CD4-positive, alpha-beta T cell treated with Interleukin-10 for 1 hour (primary cell): ENCODE measurements at regions not wholly inside any gene's neighbourhood (a gene's known extent, or its start where the extent isn't known, plus 50 kb on each side); places are given as distances from the start of the nearest gene placed in this dataset.

Source experiments
- DNase-seq: peaks from one replicate; pipeline ENCODE4 v3.0.0-alpha.2; 2020

- no peak for DNase-seq
Measured at GRCh38 chr14:87497301-87497700, 495.7 kb downstream of the GALC start.

- no peak for DNase-seq
Measured at GRCh38 chr14:87494010-87494409, 499.0 kb downstream of the GALC start.

- DNase-seq: no peak
Measured at GRCh38 chr14:87492561-87492960, 500.4 kb downstream of the GALC start.

GRCh38 chr14:87491816-87492215 is 501.2 kb downstream of the GALC start:
- no peak for DNase-seq

- no peak for DNase-seq
Measured at GRCh38 chr14:87489196-87489819, 503.7 kb downstream of the GALC start.

- no peak for DNase-seq
Measured at GRCh38 chr14:87483271-87484260, 509.4 kb downstream of the GALC start.

- DNase-seq: no peak
Measured at GRCh38 chr14:87468531-87468930, 524.5 kb downstream of the GALC start.

- DNase-seq: no peak
Measured at GRCh38 chr14:87467578-87467977, 525.4 kb downstream of the GALC start.

GRCh38 chr14:87465770-87466169 is 527.2 kb downstream of the GALC start:
- no peak for DNase-seq

GRCh38 chr14:87461704-87462103 is 531.3 kb downstream of the GALC start:
- no peak for DNase-seq

- DNase-seq: no peak
Measured at GRCh38 chr14:87457720-87458119, 535.3 kb downstream of the GALC start.

GRCh38 chr14:87450193-87450592 is 542.8 kb downstream of the GALC start:
- DNase-seq: no peak

- DNase-seq: no peak
Measured at GRCh38 chr14:87449016-87449415, 544.0 kb downstream of the GALC start.

- DNase-seq: no peak
Measured at GRCh38 chr14:87443787-87444186, 549.2 kb downstream of the GALC start.

GRCh38 chr14:87443039-87443438 is 549.9 kb downstream of the GALC start:
- DNase-seq: no peak

- no peak for DNase-seq
Measured at GRCh38 chr14:87437158-87437557, 555.8 kb downstream of the GALC start.

GRCh38 chr14:87434680-87435079 is 558.3 kb downstream of the GALC start:
- DNase-seq: no peak

GRCh38 chr14:87434011-87434410 is 559.0 kb downstream of the GALC start:
- no peak for DNase-seq

GRCh38 chr14:87432698-87433097 is 560.3 kb downstream of the GALC start:
- no peak for DNase-seq

- DNase-seq: no peak
Measured at GRCh38 chr14:87430810-87431209, 562.2 kb downstream of the GALC start.

- DNase-seq: no peak
Measured at GRCh38 chr14:87430214-87430613, 562.8 kb downstream of the GALC start.

GRCh38 chr14:87419925-87420324 is 573.1 kb downstream of the GALC start:
- no peak for DNase-seq

- no peak for DNase-seq
Measured at GRCh38 chr14:87411370-87411769, 581.6 kb downstream of the GALC start.

- DNase-seq: no peak
Measured at GRCh38 chr14:87409393-87409792, 583.6 kb downstream of the GALC start.
